Tibial artery (tissue), 4 donors: ENCODE measurements at regions not wholly inside any gene's neighbourhood (a gene's known extent, or its start where the extent isn't known, plus 50 kb on each side); places are given as distances from the start of the nearest gene placed in this dataset.
A peak's percentile ranks its signal among the peaks of the same experiment; 100 is the strongest.

ENCODE experiments used
- DNase-seq, 2 donors: peaks; one replicate each; pipeline ENCODE4 v3.0.0-alpha.2; 2019
- H3K27ac ChIP-seq, 2 donors: fragments of 200-600 bp; sonication (generic) in 1 of 2; 1 replicate in 1 of 2; 2 replicates in 1 of 2; pipeline ENCODE4 v1.5.1; 2018 to 2019; ENCODE audit warnings: mild to moderate bottlenecking in 1 of 2
- H3K27me3 ChIP-seq, 2 donors: fragments of 200-600 bp; sonication (generic) in 1 of 2; one replicate each; pipeline versions ENCODE4 v1.5.1 to v1.6.0; 2016 to 2019
- H3K36me3 ChIP-seq, 3 donors: fragments of 200-600 bp; sonication (generic) in 2 of 3; one replicate each; pipeline ENCODE4 v1.5.1; 2016 to 2019; ENCODE audit warnings: mild to moderate bottlenecking in 2 of 3
- H3K4me1 ChIP-seq, 4 donors: fragments of 200-600 bp; sonication (generic) in 2 of 4; 1 replicate in 3 of 4; 2 replicates in 1 of 4; pipeline ENCODE4 v1.5.1; 2016 to 2019
- H3K4me3 ChIP-seq, 2 donors: fragments of 200-600 bp; sonication (generic) in 1 of 2; 1 replicate in 1 of 2; 2 replicates in 1 of 2; pipeline ENCODE4 v1.5.1; 2018 to 2019; ENCODE audit warnings: mild to moderate bottlenecking in 2 of 2
- H3K9me3 ChIP-seq, 3 donors: fragments of 200-600 bp; sonication (generic) in 1 of 3; one replicate each; pipeline ENCODE4 v1.5.1; 2016 to 2019
- intact Hi-C: fragments of 100-400 bp; cut with DNase I; formaldehyde crosslinking; loops from one replicate; pipeline ENCODE4 v1.15.0; 2023; ENCODE audit warnings: low total_unique reads
- TF ChIP-seq, protein P1 (sequence below), 2 experiments: fragments of 200-600 bp in 1 of 2; fragments of 450-650 bp in 1 of 2; IDR thresholded peaks; one replicate each; pipeline ENCODE4 v1.5.1; 2017 to 2019; ENCODE audit warnings: antibody characterized with exemption in 2 of 2, mild to moderate bottlenecking in 1 of 2, moderate library complexity in 1 of 2

DNA sequence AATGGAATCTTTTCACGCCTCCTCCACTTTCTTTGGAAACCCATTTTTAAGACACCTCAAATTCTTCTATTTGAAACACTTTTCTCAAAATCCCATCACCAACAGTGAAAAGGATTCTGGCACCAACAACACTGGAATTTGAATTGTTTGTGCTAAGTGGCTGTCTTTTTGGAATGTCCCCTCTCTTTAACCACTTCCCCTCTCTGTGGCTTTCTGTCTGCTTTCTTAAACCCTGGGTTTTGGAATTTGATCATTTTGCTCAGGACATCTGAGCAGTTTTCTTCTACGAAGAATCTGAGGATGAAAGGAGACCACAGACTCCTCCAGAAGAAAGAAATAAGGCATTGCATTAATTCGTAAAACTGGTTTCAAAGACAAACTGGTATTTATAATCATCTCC lies 89.0 kb downstream of the MXRA5 start:
- Histone ChIP-seq H3K36me3 (no peaks in the 10 kb centered on the region), H3K27ac (no peak overlapping the region), H3K9me3 (peaks cover 0 to 1% (median 0%) of the 10 kb centered on the region in 3 donors), H3K4me3 (no peak overlapping the region), H3K4me1 (peaks cover 0 to under 1% (median 0%) of the 10 kb centered on the region in 4 donors), H3K27me3 (no peaks in the 10 kb centered on the region)
- TF ChIP-seq, protein P1, sequence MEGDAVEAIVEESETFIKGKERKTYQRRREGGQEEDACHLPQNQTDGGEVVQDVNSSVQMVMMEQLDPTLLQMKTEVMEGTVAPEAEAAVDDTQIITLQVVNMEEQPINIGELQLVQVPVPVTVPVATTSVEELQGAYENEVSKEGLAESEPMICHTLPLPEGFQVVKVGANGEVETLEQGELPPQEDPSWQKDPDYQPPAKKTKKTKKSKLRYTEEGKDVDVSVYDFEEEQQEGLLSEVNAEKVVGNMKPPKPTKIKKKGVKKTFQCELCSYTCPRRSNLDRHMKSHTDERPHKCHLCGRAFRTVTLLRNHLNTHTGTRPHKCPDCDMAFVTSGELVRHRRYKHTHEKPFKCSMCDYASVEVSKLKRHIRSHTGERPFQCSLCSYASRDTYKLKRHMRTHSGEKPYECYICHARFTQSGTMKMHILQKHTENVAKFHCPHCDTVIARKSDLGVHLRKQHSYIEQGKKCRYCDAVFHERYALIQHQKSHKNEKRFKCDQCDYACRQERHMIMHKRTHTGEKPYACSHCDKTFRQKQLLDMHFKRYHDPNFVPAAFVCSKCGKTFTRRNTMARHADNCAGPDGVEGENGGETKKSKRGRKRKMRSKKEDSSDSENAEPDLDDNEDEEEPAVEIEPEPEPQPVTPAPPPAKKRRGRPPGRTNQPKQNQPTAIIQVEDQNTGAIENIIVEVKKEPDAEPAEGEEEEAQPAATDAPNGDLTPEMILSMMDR (IDR thresholded peaks at IDR 0.05), result no peak
- intact Hi-C loops, result no loop called here
- no peak for DNase-seq

DNA sequence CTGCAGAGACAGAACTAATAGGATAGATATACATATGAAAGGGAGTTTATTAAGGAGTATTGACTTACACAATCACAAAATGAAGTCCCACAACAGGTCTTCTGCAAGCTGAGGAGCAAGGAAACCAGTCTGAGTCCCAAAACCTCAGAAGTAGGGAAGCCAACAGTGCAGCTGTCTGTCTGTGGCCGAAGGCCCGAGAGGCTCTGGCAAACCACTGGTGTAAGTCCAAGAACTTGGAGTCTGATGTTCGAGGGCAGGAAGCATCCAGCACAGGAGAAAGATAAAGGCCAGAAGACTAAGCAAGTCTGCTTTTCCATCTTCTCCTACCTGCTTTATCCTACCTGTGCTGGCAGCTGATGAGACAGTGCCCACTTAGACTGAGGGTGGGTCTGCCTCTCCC lies 89.6 kb downstream of the MXRA5 start:
- Histone ChIP-seq H3K9me3 (no peaks in the 10 kb centered on the region), H3K27ac (no peak overlapping the region), H3K4me3 (no peak overlapping the region), H3K36me3 (no peaks in the 10 kb centered on the region), H3K27me3 (no peaks in the 10 kb centered on the region), H3K4me1 (no peaks in the 10 kb centered on the region)
- intact Hi-C loops, result no loop called here
- TF ChIP-seq, protein P1 (IDR thresholded peaks at IDR 0.05), result no peak
- no peak for DNase-seq

DNA sequence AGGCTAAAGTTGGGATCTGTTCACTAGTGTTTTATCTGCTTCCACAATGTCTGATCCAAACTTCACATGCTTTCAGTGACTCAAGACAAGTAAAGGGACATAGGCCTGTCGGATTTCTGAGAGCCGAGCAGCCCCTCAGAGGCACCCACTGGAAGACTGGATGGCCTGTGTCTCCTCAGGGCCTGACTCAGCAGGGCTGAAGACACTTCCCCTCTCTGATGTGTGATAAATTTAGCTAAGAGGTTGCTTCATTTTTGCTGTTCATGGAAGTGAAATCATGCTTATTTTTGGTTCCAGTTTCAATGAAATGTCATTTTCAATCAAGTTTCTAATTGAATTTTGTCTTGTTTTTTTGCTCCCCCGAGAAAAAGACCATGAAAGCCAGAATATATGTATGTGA lies 93.7 kb downstream of the MXRA5 start:
- Histone ChIP-seq H3K27ac (no peak overlapping the region), H3K27me3 (no peaks in the 10 kb centered on the region), H3K4me1 (no peaks in the 10 kb centered on the region), H3K36me3 (no peaks in the 10 kb centered on the region), H3K9me3 (no peaks in the 10 kb centered on the region), H3K4me3 (no peak overlapping the region)
- DNase-seq, result no peak
- intact Hi-C loops, result no loop called here
- TF ChIP-seq, protein P1 (IDR thresholded peaks at IDR 0.05), result no peak

- Histone ChIP-seq H3K4me3 (no peak overlapping the region), H3K9me3 (no peaks in the 10 kb centered on the region), H3K27ac (no peak overlapping the region), H3K36me3 (no peaks in the 10 kb centered on the region), H3K4me1 (no peaks in the 10 kb centered on the region), H3K27me3 (no peaks in the 10 kb centered on the region)
- intact Hi-C loops, result no loop called here
- TF ChIP-seq, protein P1 (IDR thresholded peaks at IDR 0.05), result no peak
- no peak for DNase-seq
Measured at GRCh38 chrX:3250966-3251365, 95.5 kb downstream of the MXRA5 start.

- TF ChIP-seq, protein P1 (IDR thresholded peaks at IDR 0.05), result peak; percentile 15 to 23
- no peak for DNase-seq
- H3K36me3 ChIP-seq, result no peaks in the 10 kb centered on the region
- no peak overlapping the region for H3K4me3 ChIP-seq
- no peaks in the 10 kb centered on the region for H3K4me1 ChIP-seq
- H3K27me3 ChIP-seq, result no peaks in the 10 kb centered on the region
- intact Hi-C loops, result no loop called here
- H3K9me3 ChIP-seq, result no peaks in the 10 kb centered on the region
- H3K27ac ChIP-seq, result no peak overlapping the region
Measured at GRCh38 chrX:3244955-3245354, 101.5 kb downstream of the MXRA5 start.

GRCh38 chrX:3244203-3244743 lies 102.2 kb downstream of the MXRA5 start:
- intact Hi-C loops, result no loop called here
- no peak overlapping the region for H3K4me3 ChIP-seq
- no peak overlapping the region for H3K27ac ChIP-seq

More at GRCh38 chrX:3244203-3244743, 102.2 kb downstream of the MXRA5 start:
- Histone ChIP-seq H3K4me1 (no peaks in the 10 kb centered on the region), H3K27me3 (no peaks in the 10 kb centered on the region), H3K36me3 (no peaks in the 10 kb centered on the region), H3K9me3 (no peaks in the 10 kb centered on the region)
- TF ChIP-seq, protein P1 (IDR thresholded peaks at IDR 0.05), result no peak
- DNase-seq, result no peak
